GM18951 (cell line): ENCODE measurements at regions not wholly inside any gene's neighbourhood (a gene's known extent, or its start where the extent isn't known, plus 50 kb on each side); places are given as distances from the start of the nearest gene placed in this dataset.

ENCODE experiments used
- POLR2A ChIP-seq: IDR thresholded peaks from 4 replicates; pipeline ENCODE4 v1.6.1; 2011; ENCODE audit warnings: mild to moderate bottlenecking; ENCODE audit not compliant: insufficient read length, insufficient read depth; ENCODE audit errors: extremely low read depth
- in situ Hi-C: fragments of 300-500 bp; cut with MboI; formaldehyde crosslinking; loops from one replicate; pipeline ENCODE4 v1.12.0; 2022; ENCODE audit warnings: low sequenced_read_pairs, mixed read lengths, inconsistent platforms; ENCODE audit not compliant: unreplicated experiment

- TF ChIP-seq POLR2A: no peak
- in situ Hi-C loops: no loop called here
Observed at GRCh38 chr1:60596791-60597750, 485.3 kb upstream of the NFIA start.

- TF ChIP-seq POLR2A: no peak
- in situ Hi-C loops: no loop called here
Observed at GRCh38 chr1:60591583-60591982, 490.8 kb upstream of the NFIA start.

DNA sequence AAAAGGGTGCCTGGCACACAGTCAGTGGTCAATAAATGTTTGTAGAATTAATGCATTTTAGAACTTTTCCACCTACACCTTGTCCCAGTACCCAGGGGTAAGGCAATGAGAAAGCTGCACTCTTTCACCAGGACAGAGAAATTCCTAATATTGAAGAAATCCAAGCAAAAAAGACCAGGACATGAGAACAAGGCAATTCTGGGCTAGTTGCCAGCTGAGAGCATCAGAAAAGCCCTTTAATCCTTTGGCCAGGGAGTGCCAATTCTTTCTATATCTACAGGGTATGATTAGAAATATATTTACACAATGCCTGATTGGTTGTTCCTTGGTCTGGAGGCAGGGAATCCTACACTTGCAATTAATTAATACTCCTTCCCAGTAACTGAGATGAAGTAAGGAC, 492.4 kb upstream of the NFIA start:
- in situ Hi-C loops: no loop called here
- no peak for TF ChIP-seq POLR2A

GRCh38 chr1:60589046-60589748, 493.2 kb upstream of the NFIA start:
- no peak for TF ChIP-seq POLR2A

GRCh38 chr1:60584371-60584770, 498.0 kb upstream of the NFIA start:
- TF ChIP-seq POLR2A: no peak
- in situ Hi-C loops: no loop called here

More at GRCh38 chr1:60589046-60589748, 493.2 kb upstream of the NFIA start:
- in situ Hi-C loops: no loop called here

DNA sequence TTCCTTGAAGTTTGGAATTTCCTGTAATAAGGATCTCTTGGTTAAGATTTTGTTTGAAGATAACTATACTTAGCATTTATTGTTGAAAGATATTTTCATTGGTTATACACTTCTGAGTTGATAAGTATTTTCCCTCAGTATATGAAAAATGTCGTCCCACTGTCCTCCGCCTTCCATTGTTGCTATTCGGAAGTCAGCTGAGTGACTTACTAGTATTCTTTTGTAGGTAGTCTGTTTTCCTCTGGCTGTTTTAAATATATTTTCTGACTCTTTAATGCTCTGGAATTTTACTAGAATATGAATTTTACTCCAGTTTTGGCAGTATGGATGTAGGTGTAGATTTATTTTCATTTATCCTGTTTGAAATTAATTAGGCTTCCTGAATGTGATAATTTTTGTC, 498.7 kb upstream of the NFIA start:
- TF ChIP-seq POLR2A: no peak
- in situ Hi-C loops: no loop called here

DNA sequence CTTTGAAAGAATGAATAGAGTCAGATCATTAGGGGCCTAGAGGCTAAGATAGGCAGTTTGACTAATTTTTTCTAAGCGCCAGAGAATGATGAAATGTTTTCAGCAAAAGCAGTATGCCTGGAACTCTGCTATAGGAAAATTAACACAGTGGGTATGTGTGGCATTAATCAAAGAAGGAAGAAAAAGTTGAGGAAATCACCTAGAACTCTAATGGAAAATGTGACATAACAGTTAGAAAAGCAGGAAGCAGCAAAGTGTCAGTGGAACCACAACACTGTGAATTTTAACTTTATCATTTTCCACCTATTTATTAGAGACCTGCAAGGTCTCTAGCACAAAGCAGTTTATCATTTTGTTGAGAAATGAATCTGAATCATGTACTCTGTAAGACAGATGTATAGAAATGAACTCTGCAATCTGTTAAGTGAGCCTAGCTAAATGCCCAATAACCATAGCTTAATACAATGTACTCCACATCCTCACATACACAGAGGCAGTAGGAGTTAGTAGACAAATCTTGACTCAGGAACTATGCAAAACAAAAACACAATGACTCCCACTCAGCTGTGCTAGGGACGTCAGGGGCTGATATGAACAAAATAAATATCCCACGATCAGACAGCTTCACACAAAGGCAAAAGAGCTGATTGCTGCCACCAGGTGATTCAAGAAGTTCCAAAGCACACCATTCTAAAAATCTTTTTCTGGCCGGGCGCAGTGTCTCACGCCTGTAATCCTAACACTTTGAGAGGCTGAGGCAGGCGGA, 500.7 kb upstream of the NFIA start:
- TF ChIP-seq POLR2A: no peak
- in situ Hi-C loops: no loop called here

- no peak for TF ChIP-seq POLR2A
- in situ Hi-C loops: no loop called here
Observed at GRCh38 chr1:60577029-60577428, 503.5 kb upstream of the C1orf87 start.

- no peak for TF ChIP-seq POLR2A
- in situ Hi-C loops: no loop called here
Observed at GRCh38 chr1:60575326-60575977, 501.9 kb upstream of the C1orf87 start.

DNA sequence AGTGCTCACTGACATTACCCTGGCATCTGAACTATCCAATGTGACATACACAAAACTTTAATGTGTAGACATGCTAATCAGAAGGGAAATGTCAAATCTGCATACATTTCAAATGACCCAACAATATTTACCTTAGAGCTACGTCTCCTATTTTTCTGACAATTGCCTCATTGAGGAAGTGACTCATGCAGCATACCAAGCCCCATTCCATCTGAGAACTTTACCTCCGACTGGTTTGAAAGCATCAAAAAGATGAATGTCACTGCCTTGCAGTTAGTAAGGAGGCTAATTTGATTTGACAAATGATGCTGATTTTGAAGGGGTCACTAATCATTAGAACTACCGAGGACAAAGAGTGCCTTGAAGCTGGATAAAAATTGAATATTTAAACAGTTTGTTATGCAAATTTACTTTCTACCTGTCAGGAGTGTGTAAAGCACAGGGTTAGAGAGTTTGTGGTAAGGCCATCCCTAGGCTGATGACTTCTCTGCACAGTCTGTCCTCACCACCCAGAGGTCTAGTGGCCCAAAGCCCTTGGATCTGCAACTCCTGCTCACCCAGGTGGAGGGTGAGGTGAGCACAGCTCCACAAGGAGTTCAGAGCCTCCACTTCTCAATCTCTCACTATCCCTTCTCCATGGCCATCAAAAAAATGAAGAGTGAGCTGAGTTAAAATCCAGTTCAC, 500.3 kb upstream of the C1orf87 start:
- in situ Hi-C loops: no loop called here

DNA sequence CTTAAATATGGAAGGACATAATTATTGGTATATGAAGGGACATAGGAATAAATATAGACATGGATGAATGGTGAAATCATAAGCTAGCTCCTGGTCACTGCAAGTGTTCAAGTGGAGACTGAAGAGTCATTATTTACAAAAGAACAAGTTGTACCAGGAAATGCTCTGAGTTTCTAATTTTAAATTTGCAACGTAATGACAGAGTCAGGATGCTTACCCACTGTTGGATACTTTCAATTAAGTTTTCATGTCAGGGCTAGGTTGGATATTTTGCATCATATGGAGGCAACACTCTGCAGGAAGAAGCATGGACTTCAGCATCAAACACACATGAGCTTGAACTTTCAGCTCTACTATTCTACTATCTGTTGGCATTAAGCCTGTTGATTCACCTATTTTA, 499.6 kb upstream of the C1orf87 start:
- in situ Hi-C loops: no loop called here

More for the DNA sequence above, 500.3 kb upstream of the C1orf87 start:
- TF ChIP-seq POLR2A: no peak

GRCh38 chr1:60572378-60572777, 498.8 kb upstream of the C1orf87 start:
- TF ChIP-seq POLR2A: no peak
- in situ Hi-C loops: no loop called here

More for the DNA sequence above, 499.6 kb upstream of the C1orf87 start:
- TF ChIP-seq POLR2A: no peak
